Right lobe of liver (tissue), 6 donors: ENCODE measurements at regions not wholly inside any gene's neighbourhood (a gene's known extent, or its start where the extent isn't known, plus 50 kb on each side); places are given as distances from the start of the nearest gene placed in this dataset.

Experiments used
- ATAC-seq, 4 donors: fragments of 200-7000 bp; cut with Tn5 transposase; one replicate each; pipeline ENCODE4 v1.9.1; 2020; ENCODE audit warnings: mild to moderate bottlenecking in 4 of 4, moderate library complexity in 4 of 4
- DNase-seq, 3 donors: peaks; one replicate each; pipeline ENCODE4 v3.0.0-alpha.2; 2020
- H3K27ac ChIP-seq, 3 donors: fragments of 200-600 bp; one replicate each; pipeline ENCODE4 v1.8.0; 2022
- H3K27me3 ChIP-seq, 2 donors: fragments of 200-600 bp; one replicate each; pipeline ENCODE4 v1.8.0; 2022
- H3K36me3 ChIP-seq, 4 donors: fragments of 200-600 bp; sonication (generic) in 1 of 4; one replicate each; pipeline versions ENCODE4 v1.5.1 to v1.8.0; 2017 to 2022; ENCODE audit warnings: control low read depth in 1 of 4
- H3K4me1 ChIP-seq, 4 donors: fragments of 200-600 bp; sonication (generic) in 1 of 4; one replicate each; pipeline versions ENCODE4 v1.5.1 to v1.8.0; 2017 to 2022; ENCODE audit warnings: control low read depth in 1 of 4
- H3K4me3 ChIP-seq, 3 donors: fragments of 200-600 bp; one replicate each; pipeline ENCODE4 v1.8.0; 2022
- H3K9me3 ChIP-seq, 4 donors: fragments of 200-600 bp; sonication (generic) in 1 of 4; one replicate each; pipeline versions ENCODE4 v1.5.1 to v1.8.0; 2017 to 2022; ENCODE audit warnings: control low read depth in 1 of 4
- CTCF ChIP-seq, 4 donors: fragments of 200-600 bp in 3 of 4; fragments of 450-650 bp in 1 of 4; IDR thresholded peaks; one replicate each; pipeline versions ENCODE4 v1.5.1 to v1.8.0; 2016 to 2022; ENCODE audit warnings: antibody characterized with exemption in 4 of 4, mild to moderate bottlenecking in 2 of 4
- POLR2A ChIP-seq: fragments of 450-650 bp; IDR thresholded peaks from one replicate; pipeline ENCODE4 v1.6.1; 2017; ENCODE audit warnings: antibody characterized with exemption, mild to moderate bottlenecking
- WGBS: methylation state at CpG from one replicate; pipeline ENCODE4 v1.1.6; 2018; ENCODE audit warnings: low coverage, low lambda C conversion rate; ENCODE audit not compliant: insufficient coverage; ENCODE audit errors: missing lambda C conversion rate; 5-methylcytosine and 5-hydroxymethylcytosine counted together
- intact Hi-C, 2 donors: fragments of 100-400 bp; cut with DNase I; formaldehyde crosslinking; loops; one replicate each; pipeline versions ENCODE4 v1.11.2 to v1.14.1; 2022
- donor health status: DM: no; HTN: yes; CAD: no.
- donor health status: DM: no; HTN: no; CAD: no.
- donor health status: DM: no; HTN: no; CAD: no.
- donor health status: DM: no; HTN: yes; CAD: no.
- donor health status: DM: no; HTN: yes; CAD: no.

- ATAC-seq = no peak
- peaks cover 0 to 8% (median 2%) of the 10 kb centered on the region in 4 donors for H3K4me1 ChIP-seq
- no peaks in the 10 kb centered on the region for H3K27me3 ChIP-seq
- intact Hi-C loops = no loop called here
- TF ChIP-seq POLR2A = no peak
- TF ChIP-seq CTCF (IDR thresholded peaks at IDR 0.05) = no peak
- 58% methylated on average over 2 of the region's 2 CpGs for WGBS
- no peak overlapping the region for H3K4me3 ChIP-seq
- no peak overlapping the region for H3K27ac ChIP-seq
- H3K9me3 ChIP-seq = no peaks in the 10 kb centered on the region
- no peak for DNase-seq
- H3K36me3 ChIP-seq = no peaks in the 10 kb centered on the region
Observed at GRCh38 chr16:65936096-65936495, 430.4 kb upstream of the CDH5 start.

GRCh38 chr16:65934443-65934842, 432.0 kb upstream of the CDH5 start:
- WGBS = 100% methylated on average over 3 of the region's 3 CpGs
- Histone ChIP-seq H3K4me1 (peaks cover 0 to 8% (median 2%) of the 10 kb centered on the region in 4 donors), H3K36me3 (no peaks in the 10 kb centered on the region), H3K27me3 (no peaks in the 10 kb centered on the region), H3K27ac (no peak overlapping the region), H3K4me3 (no peak overlapping the region), H3K9me3 (no peaks in the 10 kb centered on the region)
- DNase-seq (no peak), ATAC-seq (no peak)
- intact Hi-C loops = no loop called here
- no peak for TF ChIP-seq POLR2A
- no peak for TF ChIP-seq CTCF (IDR thresholded peaks at IDR 0.05)

GRCh38 chr16:65933703-65934102, 432.8 kb upstream of the CDH5 start:
- ATAC-seq = no peak
- Histone ChIP-seq H3K27me3 (no peaks in the 10 kb centered on the region), H3K36me3 (no peaks in the 10 kb centered on the region), H3K9me3 (no peaks in the 10 kb centered on the region), H3K27ac (no peak overlapping the region), H3K4me3 (no peak overlapping the region), H3K4me1 (peaks cover 0 to 8% (median 2%) of the 10 kb centered on the region in 4 donors)
- no peak for DNase-seq
- intact Hi-C loops = no loop called here
- TF ChIP-seq POLR2A (no peak), CTCF (IDR thresholded peaks at IDR 0.05) (no peak)
- 55% methylated on average over 3 of the region's 4 CpGs for WGBS

- ATAC-seq (no peak), DNase-seq (no peak)
- 63% methylated on average over 7 of the region's 7 CpGs for WGBS
- Histone ChIP-seq H3K4me1 (no peaks in the 10 kb centered on the region), H3K27me3 (no peaks in the 10 kb centered on the region), H3K4me3 (no peak overlapping the region), H3K36me3 (no peaks in the 10 kb centered on the region), H3K9me3 (no peaks in the 10 kb centered on the region), H3K27ac (no peak overlapping the region)
- intact Hi-C loops = no loop called here
- TF ChIP-seq POLR2A (no peak), CTCF (IDR thresholded peaks at IDR 0.05) (no peak)
Observed at GRCh38 chr16:65932350-65933072, 434.0 kb upstream of the CDH5 start.
